ENCODE measurements at regions not wholly inside any gene's neighbourhood (a gene's known extent, or its start where the extent isn't known, plus 50 kb on each side); places are given as distances from the start of the nearest gene placed in this dataset.

DNA sequence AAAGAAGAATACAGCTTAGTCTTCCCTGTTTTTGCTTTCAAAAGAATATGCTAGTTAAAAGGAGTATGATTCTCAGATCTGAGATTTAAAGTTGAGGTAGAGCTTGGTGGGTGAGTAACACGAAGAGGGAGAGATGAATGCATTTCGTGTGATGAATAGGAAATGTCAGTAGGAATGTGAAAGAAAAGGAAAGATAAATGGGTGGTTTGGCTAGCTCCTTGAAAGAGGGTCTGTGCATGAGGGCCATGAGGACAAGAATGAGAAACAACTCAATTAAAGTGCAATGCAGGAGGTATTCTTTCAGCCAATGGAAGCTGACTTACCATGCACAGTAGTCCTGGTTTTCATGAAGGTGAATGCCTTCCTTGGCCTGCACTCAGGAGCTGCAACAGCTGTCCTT, 248.2 kb downstream of the HNMT start:
- TF ChIP-seq, protein P1, sequence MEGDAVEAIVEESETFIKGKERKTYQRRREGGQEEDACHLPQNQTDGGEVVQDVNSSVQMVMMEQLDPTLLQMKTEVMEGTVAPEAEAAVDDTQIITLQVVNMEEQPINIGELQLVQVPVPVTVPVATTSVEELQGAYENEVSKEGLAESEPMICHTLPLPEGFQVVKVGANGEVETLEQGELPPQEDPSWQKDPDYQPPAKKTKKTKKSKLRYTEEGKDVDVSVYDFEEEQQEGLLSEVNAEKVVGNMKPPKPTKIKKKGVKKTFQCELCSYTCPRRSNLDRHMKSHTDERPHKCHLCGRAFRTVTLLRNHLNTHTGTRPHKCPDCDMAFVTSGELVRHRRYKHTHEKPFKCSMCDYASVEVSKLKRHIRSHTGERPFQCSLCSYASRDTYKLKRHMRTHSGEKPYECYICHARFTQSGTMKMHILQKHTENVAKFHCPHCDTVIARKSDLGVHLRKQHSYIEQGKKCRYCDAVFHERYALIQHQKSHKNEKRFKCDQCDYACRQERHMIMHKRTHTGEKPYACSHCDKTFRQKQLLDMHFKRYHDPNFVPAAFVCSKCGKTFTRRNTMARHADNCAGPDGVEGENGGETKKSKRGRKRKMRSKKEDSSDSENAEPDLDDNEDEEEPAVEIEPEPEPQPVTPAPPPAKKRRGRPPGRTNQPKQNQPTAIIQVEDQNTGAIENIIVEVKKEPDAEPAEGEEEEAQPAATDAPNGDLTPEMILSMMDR (IDR thresholded peaks at IDR 0.05; ENCODE audit: borderline replicate concordance, extremely low read depth, low read length, poor library complexity, severe bottlenecking) = no peak
- no peak for TF ChIP-seq EZH2 (IDR thresholded peaks at IDR 0.05; ENCODE audit: borderline replicate concordance, low read depth, low read length, severe bottlenecking)
